Common myeloid progenitor, CD34-positive (primary cell): ENCODE measurements at regions not wholly inside any gene's neighbourhood (a gene's known extent, or its start where the extent isn't known, plus 50 kb on each side); places are given as distances from the start of the nearest gene placed in this dataset.
A peak's percentile ranks its signal among the peaks of the same experiment; 100 is the strongest.

Experiments used
- CTCF ChIA-PET: fragments of 350-600 bp; sonication (Branson Sonifier 250); formaldehyde crosslinking; loops from one replicate; lab custom pipeline; 2021; ENCODE audit warnings: antibody characterized with exemption; lab: Charles Lee
- POLR2A ChIA-PET: fragments of 350-600 bp; sonication (Branson Sonifier 250); formaldehyde crosslinking; loops from one replicate; lab custom pipeline; 2021; ENCODE audit warnings: antibody characterized with exemption; lab: Charles Lee
- DNase-seq, 3 donors: peaks; one replicate each; pipeline versions ENCODE4 v3.0.0 to v3.0.0-alpha.2; 2013
- H3K27ac ChIP-seq, 2 experiments: 1 replicate in 1 of 2; 2 replicates in 1 of 2; pipeline ENCODE4 v1.7.0; 2013; ENCODE audit warnings: inconsistent platforms in 2 of 2, low read length in 2 of 2, mild to moderate bottlenecking in 2 of 2, low read depth in 1 of 2, moderate library complexity in 1 of 2; ENCODE audit not compliant: severe bottlenecking in 2 of 2, insufficient read depth in 1 of 2, poor library complexity in 1 of 2
- H3K27me3 ChIP-seq, 5 experiments: replicated peaks in 2 of 5; 1 replicate in 3 of 5; 2 replicates in 2 of 5; pipeline versions ENCODE4 v1.6.1 to v1.7.0; 2013; ENCODE audit warnings: low read length in 4 of 5, mild to moderate bottlenecking in 2 of 5, moderate library complexity in 2 of 5, inconsistent platforms in 1 of 5; ENCODE audit not compliant: insufficient read depth in 5 of 5, control insufficient read depth in 4 of 5
- H3K36me3 ChIP-seq, 4 experiments: 1 replicate in 2 of 4; 2 replicates in 2 of 4; pipeline versions ENCODE4 v1.6.1 to v1.7.0; 2013; ENCODE audit warnings: low read length in 3 of 4, control low read depth in 1 of 4, mild to moderate bottlenecking in 1 of 4; ENCODE audit not compliant: control insufficient read depth in 4 of 4, insufficient read depth in 4 of 4
- H3K4me1 ChIP-seq, 4 experiments: 1 replicate in 3 of 4; 2 replicates in 1 of 4; pipeline versions ENCODE4 v1.6.1 to v1.7.1; 2013; ENCODE audit warnings: low read length in 3 of 4, mild to moderate bottlenecking in 3 of 4, control low read depth in 1 of 4, inconsistent platforms in 1 of 4, moderate library complexity in 1 of 4; ENCODE audit not compliant: control insufficient read depth in 4 of 4, insufficient read depth in 4 of 4; ENCODE audit errors: control extremely low read depth in 1 of 4
- H3K4me3 ChIP-seq, 7 experiments: 1 replicate in 4 of 7; 2 replicates in 3 of 7; pipeline versions ENCODE4 v1.5.1 to v1.7.0; 2013; ENCODE audit warnings: mild to moderate bottlenecking in 7 of 7, low read length in 6 of 7, moderate library complexity in 6 of 7, inconsistent platforms in 2 of 7, low read depth in 2 of 7, control low read depth in 1 of 7; ENCODE audit not compliant: insufficient read depth in 4 of 7, control insufficient read depth in 1 of 7; ENCODE audit errors: extremely low read depth in 1 of 7
- H3K9me3 ChIP-seq, 5 experiments: 1 replicate in 4 of 5; 2 replicates in 1 of 5; pipeline versions ENCODE4 v1.6.1 to v1.7.1; 2013; ENCODE audit warnings: low read length in 4 of 5, mild to moderate bottlenecking in 2 of 5, inconsistent platforms in 1 of 5, low read depth in 1 of 5, moderate library complexity in 1 of 5; ENCODE audit not compliant: control insufficient read depth in 4 of 5, insufficient read depth in 2 of 5; ENCODE audit errors: control extremely low read depth in 1 of 5
- WGBS: methylation state at CpG from one replicate; pipeline ENCODE4 v1.1.5; 2013; ENCODE audit not compliant: insufficient coverage; 5-methylcytosine and 5-hydroxymethylcytosine counted together

DNA sequence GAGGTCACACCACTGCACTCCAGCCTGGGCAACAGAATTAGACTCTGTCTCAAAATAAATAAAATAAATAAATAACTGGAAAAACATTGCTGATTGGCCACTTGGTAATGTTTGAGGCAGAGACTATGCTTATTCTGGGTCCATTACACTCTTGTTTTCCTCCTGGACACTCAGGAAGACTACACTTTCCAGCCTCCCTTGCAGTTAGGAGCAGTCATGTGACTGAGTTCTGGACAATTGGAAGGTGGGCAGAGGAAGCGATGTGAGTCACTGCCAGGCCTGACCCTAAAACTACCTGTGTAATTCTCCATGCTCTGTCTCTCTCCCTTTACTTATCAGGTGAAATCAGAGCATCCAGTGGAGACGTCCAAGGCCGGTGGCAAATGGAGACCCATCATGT, 74.4 kb downstream of the VCPKMT start:
- DNase-seq, result no peak
- ChIA-PET POLR2A (no interaction called here), CTCF (interaction anchor here (1.8 kb wide), 1 partner anchor 176 kb away, joined by 5 read pairs; no protein-coding TSS in a partner anchor)
- Histone ChIP-seq H3K9me3 (no peaks in the 10 kb centered on the region), H3K4me3 (no peak overlapping the region), H3K4me1 (peaks cover 19 to 65% (median 61%) of the 10 kb centered on the region in 4 experiments), H3K27ac (no peak overlapping the region), H3K27me3 (no peaks in the 10 kb centered on the region), H3K36me3 (no peaks in the 10 kb centered on the region)
- 93% methylated on average over 2 of the region's 3 CpGs for WGBS

DNA sequence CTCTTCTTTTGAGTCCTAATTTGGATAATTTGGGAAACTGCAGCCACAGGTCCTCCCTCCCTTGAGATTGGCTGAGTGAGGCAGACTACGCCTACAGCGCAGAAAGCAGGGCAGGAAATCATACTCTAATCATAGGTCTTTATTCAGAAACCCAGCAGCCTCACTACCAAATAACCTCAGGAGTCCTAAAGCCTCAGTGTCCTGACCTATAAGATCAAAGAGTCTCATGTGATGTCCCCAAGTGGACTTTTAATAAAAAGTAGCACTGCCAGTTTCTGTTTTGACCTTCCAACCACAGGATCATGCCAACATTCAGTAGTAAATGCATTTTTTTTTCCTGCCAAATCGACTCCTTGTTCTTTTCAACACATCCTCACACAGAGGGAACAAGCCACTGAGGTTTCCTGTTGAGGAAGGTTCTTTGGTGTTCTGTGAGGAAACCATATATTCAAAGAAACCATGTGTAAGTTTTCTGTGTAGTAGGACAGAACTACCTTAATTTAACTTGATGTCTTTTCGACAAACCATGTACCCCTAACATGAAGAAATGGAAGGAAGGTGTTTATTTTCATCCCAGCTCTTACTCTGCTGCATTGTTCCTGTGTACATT, 72.2 kb downstream of the VCPKMT start:
- Histone ChIP-seq H3K4me1 (peaks cover 19 to 55% (median 50%) of the 10 kb centered on the region in 4 experiments), H3K4me3 (peak overlapping the region in 2 of 7 experiments; percentile 5 to 42), H3K27me3 (no peaks in the 10 kb centered on the region), H3K27ac (peak overlapping the region; percentile 11 to 69), H3K9me3 (no peaks in the 10 kb centered on the region), H3K36me3 (no peaks in the 10 kb centered on the region)
- ChIA-PET CTCF (interaction anchor here (0.6 to 2.1 kb wide), 6 partner anchors 16 to 183 kb away, joined by 3 to 9 read pairs (median 4); no protein-coding TSS in a partner anchor), POLR2A (interaction anchor here (0.6 to 1.6 kb wide), 3 partner anchors 41 to 205 kb away, joined by 3 read pairs; no protein-coding TSS in a partner anchor)
- WGBS, result 20% methylated on average over 1 of the region's 4 CpGs
- DNase-seq, result peak in 1 of 3 donors; percentile 33

- ChIA-PET POLR2A (interaction anchor here (0.6 to 1.6 kb wide), 4 partner anchors 42 to 206 kb away, joined by 3 to 4 read pairs (median 3); no protein-coding TSS in a partner anchor), CTCF (interaction anchor here (0.6 to 2.1 kb wide), 5 partner anchors 15 to 184 kb away, joined by 3 to 9 read pairs (median 4); no protein-coding TSS in a partner anchor)
- H3K27me3 ChIP-seq, result no peaks in the 10 kb centered on the region
- peaks cover 19 to 46% (median 41%) of the 10 kb centered on the region in 4 experiments for H3K4me1 ChIP-seq
- H3K4me3 ChIP-seq, result no peak overlapping the region
- H3K27ac ChIP-seq, result peak overlapping the region; percentile 33 to 41
- H3K36me3 ChIP-seq, result no peaks in the 10 kb centered on the region
- H3K9me3 ChIP-seq, result no peaks in the 10 kb centered on the region
- peak; percentile 83 to 95 (median 91) for DNase-seq
- 2% methylated on average over 8 of the region's 8 CpGs for WGBS
These were observed 71.2 kb downstream of the VCPKMT start for GRCh38 chr14:50045039-50045711.

DNA sequence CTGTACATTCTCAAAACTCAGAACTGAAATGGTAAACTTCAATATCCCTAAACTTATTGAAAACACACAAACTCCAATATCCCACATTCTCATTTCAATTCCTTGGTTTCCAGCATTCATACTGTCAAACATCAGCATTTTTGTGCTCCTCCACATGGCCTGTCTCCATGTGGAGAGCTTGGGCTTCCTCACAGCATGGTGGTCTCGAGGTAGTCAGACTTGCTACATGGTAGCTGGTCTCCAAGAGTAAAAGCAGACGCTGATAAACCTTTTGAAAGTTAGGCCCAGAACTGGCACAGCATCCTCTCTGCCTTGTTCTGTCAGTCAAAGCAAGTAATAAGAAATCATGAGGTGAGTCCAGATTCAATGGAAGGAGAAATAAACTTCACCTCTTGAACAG, 70.5 kb downstream of the VCPKMT start:
- Histone ChIP-seq H3K4me1 (peaks cover 17 to 39% (median 34%) of the 10 kb centered on the region in 4 experiments), H3K4me3 (no peak overlapping the region), H3K27me3 (no peaks in the 10 kb centered on the region), H3K27ac (peak overlapping the region in 1 of 2 experiments; percentile 41), H3K9me3 (no peaks in the 10 kb centered on the region), H3K36me3 (no peaks in the 10 kb centered on the region)
- ChIA-PET CTCF (interaction anchor here (1.6 to 2.1 kb wide), 3 partner anchors 14 to 166 kb away, joined by 3 to 9 read pairs (median 5); no protein-coding TSS in a partner anchor), POLR2A (interaction anchor here (0.6 to 1.6 kb wide), 2 partner anchors 45 to 161 kb away, joined by 3 to 4 read pairs; no protein-coding TSS in a partner anchor)
- 100% methylated on average over 2 of the region's 2 CpGs for WGBS
- DNase-seq, result peak in 2 of 3 donors; percentile 25 to 32

GRCh38 chr14:50047274-50047676, 69.1 kb downstream of the VCPKMT start:
- Histone ChIP-seq H3K27ac (no peak overlapping the region), H3K4me3 (no peak overlapping the region), H3K36me3 (no peaks in the 10 kb centered on the region), H3K27me3 (no peaks in the 10 kb centered on the region), H3K9me3 (no peaks in the 10 kb centered on the region), H3K4me1 (peaks cover 15 to 33% (median 28%) of the 10 kb centered on the region in 4 experiments)
- CTCF ChIA-PET, result interaction anchor here (1.0 to 1.6 kb wide), 4 partner anchors 11 to 168 kb away, joined by 3 to 4 read pairs (median 3); no protein-coding TSS in a partner anchor
- no peak for DNase-seq
- POLR2A ChIA-PET, result no interaction called here

GRCh38 chr14:50049093-50049492, 67.3 kb downstream of the VCPKMT start:
- Histone ChIP-seq H3K9me3 (no peaks in the 10 kb centered on the region), H3K27ac (no peak overlapping the region), H3K4me1 (peaks cover 8 to 26% (median 20%) of the 10 kb centered on the region in 4 experiments), H3K27me3 (no peaks in the 10 kb centered on the region), H3K4me3 (no peak overlapping the region), H3K36me3 (no peaks in the 10 kb centered on the region)
- no peak for DNase-seq
- WGBS, result 97% methylated on average over 4 of the region's 4 CpGs
- ChIA-PET POLR2A (no interaction called here), CTCF (no interaction called here)
